ENCODE measurements at regions not wholly inside any gene's neighbourhood (a gene's known extent, or its start where the extent isn't known, plus 50 kb on each side); places are given as distances from the start of the nearest gene placed in this dataset.

DNA sequence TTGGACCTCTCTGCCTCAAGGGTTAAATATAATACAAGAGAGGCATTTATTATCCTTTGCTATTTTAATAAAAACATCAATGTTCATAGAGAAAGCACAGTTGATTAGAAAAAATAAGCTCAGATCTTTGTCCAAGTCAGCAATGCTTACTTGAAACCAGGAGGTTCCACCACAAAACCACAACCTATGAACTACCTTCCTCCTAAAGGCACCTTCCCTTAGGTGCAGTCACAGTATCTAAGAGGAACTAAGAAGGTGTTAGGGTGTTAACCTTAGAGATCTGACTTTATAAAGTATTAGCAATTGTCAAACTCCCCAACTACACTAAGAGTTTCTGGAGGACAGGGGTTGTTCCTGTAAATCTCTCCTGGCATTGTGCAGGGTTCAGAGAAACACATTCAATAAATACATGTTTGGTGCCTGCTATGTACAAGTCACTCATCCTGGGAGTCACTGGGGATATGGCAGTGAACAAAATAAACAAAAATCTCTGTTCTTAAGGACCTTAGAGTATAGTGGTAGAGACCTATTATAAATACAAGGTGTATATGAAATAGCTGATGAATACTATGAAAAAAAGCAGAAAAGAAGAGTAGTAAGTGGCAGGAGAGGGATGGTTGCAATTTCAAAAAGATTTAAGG, 208.6 kb downstream of the NFKBIZ start:
- TF ChIP-seq POLR2AphosphoS5 (IDR thresholded peaks at IDR 0.05; ENCODE audit: low read depth): no peak
- TF ChIP-seq, protein P1, sequence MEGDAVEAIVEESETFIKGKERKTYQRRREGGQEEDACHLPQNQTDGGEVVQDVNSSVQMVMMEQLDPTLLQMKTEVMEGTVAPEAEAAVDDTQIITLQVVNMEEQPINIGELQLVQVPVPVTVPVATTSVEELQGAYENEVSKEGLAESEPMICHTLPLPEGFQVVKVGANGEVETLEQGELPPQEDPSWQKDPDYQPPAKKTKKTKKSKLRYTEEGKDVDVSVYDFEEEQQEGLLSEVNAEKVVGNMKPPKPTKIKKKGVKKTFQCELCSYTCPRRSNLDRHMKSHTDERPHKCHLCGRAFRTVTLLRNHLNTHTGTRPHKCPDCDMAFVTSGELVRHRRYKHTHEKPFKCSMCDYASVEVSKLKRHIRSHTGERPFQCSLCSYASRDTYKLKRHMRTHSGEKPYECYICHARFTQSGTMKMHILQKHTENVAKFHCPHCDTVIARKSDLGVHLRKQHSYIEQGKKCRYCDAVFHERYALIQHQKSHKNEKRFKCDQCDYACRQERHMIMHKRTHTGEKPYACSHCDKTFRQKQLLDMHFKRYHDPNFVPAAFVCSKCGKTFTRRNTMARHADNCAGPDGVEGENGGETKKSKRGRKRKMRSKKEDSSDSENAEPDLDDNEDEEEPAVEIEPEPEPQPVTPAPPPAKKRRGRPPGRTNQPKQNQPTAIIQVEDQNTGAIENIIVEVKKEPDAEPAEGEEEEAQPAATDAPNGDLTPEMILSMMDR (IDR thresholded peaks at IDR 0.05; ENCODE audit: insufficient read depth, low read length): no peak

All from HL-60 (cell line).